Uterus (tissue), 2 donors: ENCODE measurements at regions not wholly inside any gene's neighbourhood (a gene's known extent, or its start where the extent isn't known, plus 50 kb on each side); places are given as distances from the start of the nearest gene placed in this dataset.

ENCODE experiments used
- POLR2A ChIP-seq, 2 donors: fragments of 450-650 bp; IDR thresholded peaks; one replicate each; pipeline ENCODE4 v1.6.1; 2016; ENCODE audit warnings: antibody characterized with exemption in 2 of 2, mild to moderate bottlenecking in 1 of 2, moderate library complexity in 1 of 2
- TF ChIP-seq, protein P1 (sequence below), 4 experiments: fragments of 200-600 bp in 2 of 4; fragments of 450-650 bp in 2 of 4; sonication (generic) in 2 of 4; IDR thresholded peaks; one replicate each; pipeline ENCODE4 v1.5.1; 2016 to 2019; ENCODE audit warnings: antibody characterized with exemption in 4 of 4, mild to moderate bottlenecking in 2 of 4, moderate library complexity in 1 of 4

GRCh38 chr22:33984656-33985285 is 64.5 kb upstream of the LARGE1 start:
- TF ChIP-seq, protein P1, sequence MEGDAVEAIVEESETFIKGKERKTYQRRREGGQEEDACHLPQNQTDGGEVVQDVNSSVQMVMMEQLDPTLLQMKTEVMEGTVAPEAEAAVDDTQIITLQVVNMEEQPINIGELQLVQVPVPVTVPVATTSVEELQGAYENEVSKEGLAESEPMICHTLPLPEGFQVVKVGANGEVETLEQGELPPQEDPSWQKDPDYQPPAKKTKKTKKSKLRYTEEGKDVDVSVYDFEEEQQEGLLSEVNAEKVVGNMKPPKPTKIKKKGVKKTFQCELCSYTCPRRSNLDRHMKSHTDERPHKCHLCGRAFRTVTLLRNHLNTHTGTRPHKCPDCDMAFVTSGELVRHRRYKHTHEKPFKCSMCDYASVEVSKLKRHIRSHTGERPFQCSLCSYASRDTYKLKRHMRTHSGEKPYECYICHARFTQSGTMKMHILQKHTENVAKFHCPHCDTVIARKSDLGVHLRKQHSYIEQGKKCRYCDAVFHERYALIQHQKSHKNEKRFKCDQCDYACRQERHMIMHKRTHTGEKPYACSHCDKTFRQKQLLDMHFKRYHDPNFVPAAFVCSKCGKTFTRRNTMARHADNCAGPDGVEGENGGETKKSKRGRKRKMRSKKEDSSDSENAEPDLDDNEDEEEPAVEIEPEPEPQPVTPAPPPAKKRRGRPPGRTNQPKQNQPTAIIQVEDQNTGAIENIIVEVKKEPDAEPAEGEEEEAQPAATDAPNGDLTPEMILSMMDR (IDR thresholded peaks at IDR 0.05) = no peak
- no peak for TF ChIP-seq POLR2A (IDR thresholded peaks at IDR 0.05)
